GM13977 (cell line): ENCODE measurements at regions not wholly inside any gene's neighbourhood (a gene's known extent, or its start where the extent isn't known, plus 50 kb on each side); places are given as distances from the start of the nearest gene placed in this dataset.

Source experiments
- DNase-seq: peaks from one replicate; pipeline ENCODE4 v3.0.0; 2012; ENCODE audit warnings: low spot score
- CTCF ChIP-seq: IDR thresholded peaks from 2 replicates; pipeline ENCODE4 v1.5.1; 2012; ENCODE audit warnings: mild to moderate bottlenecking, control low read depth; ENCODE audit not compliant: insufficient read depth; ENCODE audit errors: extremely low read depth, missing control alignments
- in situ Hi-C: fragments of 300-500 bp; cut with MboI; formaldehyde crosslinking; loops from one replicate; pipeline ENCODE4 v1.12.0; 2022; ENCODE audit warnings: low sequenced_read_pairs, low pct_unique_long_range_greater_than_20kb, mixed read lengths, inconsistent platforms; ENCODE audit not compliant: unreplicated experiment

- no peak for TF ChIP-seq CTCF
- in situ Hi-C loops: no loop called here
- DNase-seq: no peak
Measured at GRCh38 chr1:102435483-102435882, 438.8 kb upstream of the OLFM3 start.

GRCh38 chr1:102434421-102434820, 437.7 kb upstream of the OLFM3 start:
- in situ Hi-C loops: no loop called here
- peak; percentile 50 for TF ChIP-seq CTCF
- peak; percentile 11 for DNase-seq

- DNase-seq: no peak
- TF ChIP-seq CTCF: no peak
- in situ Hi-C loops: no loop called here
Measured at GRCh38 chr1:102431253-102431652, 434.5 kb upstream of the OLFM3 start.

GRCh38 chr1:102420034-102420433, 423.3 kb upstream of the OLFM3 start:
- no peak for DNase-seq
- in situ Hi-C loops: no loop called here
- TF ChIP-seq CTCF: no peak
